Thymus (tissue), 11 donors: ENCODE measurements at regions not wholly inside any gene's neighbourhood (a gene's known extent, or its start where the extent isn't known, plus 50 kb on each side); places are given as distances from the start of the nearest gene placed in this dataset.

ENCODE experiments used
- DNase-seq, 9 donors: peaks; one replicate each; pipeline ENCODE4 v3.0.0-alpha.2; 2013; ENCODE audit warnings: low spot score in 9 of 9, low read depth in 6 of 9, missing footprints in 1 of 9
- H3K27ac ChIP-seq, 2 donors: one replicate each; pipeline ENCODE4 v1.5.1; 2013; ENCODE audit warnings: control low read depth in 1 of 2, low read depth in 1 of 2, low read length in 1 of 2, mild to moderate bottlenecking in 1 of 2, moderate library complexity in 1 of 2
- H3K27me3 ChIP-seq, 2 donors: one replicate each; pipeline ENCODE4 v1.5.1; 2013; ENCODE audit warnings: low read length in 1 of 2; ENCODE audit not compliant: control insufficient read depth in 2 of 2, insufficient read depth in 1 of 2
- H3K36me3 ChIP-seq, 2 donors: one replicate each; pipeline ENCODE4 v1.5.1; 2013; ENCODE audit warnings: low read length in 1 of 2, mild to moderate bottlenecking in 1 of 2, moderate library complexity in 1 of 2; ENCODE audit not compliant: control insufficient read depth in 2 of 2, insufficient read depth in 2 of 2
- H3K4me1 ChIP-seq, 2 donors: one replicate each; pipeline ENCODE4 v1.5.1; 2013; ENCODE audit warnings: low read length in 2 of 2; ENCODE audit not compliant: control insufficient read depth in 2 of 2, insufficient read depth in 2 of 2
- H3K4me3 ChIP-seq, 2 donors: one replicate each; pipeline ENCODE4 v1.5.1; 2013; ENCODE audit warnings: low read length in 2 of 2, control low read depth in 1 of 2, mild to moderate bottlenecking in 1 of 2
- H3K9me3 ChIP-seq, 2 donors: one replicate each; pipeline ENCODE4 v1.5.1; 2013; ENCODE audit warnings: low read length in 1 of 2, mild to moderate bottlenecking in 1 of 2; ENCODE audit not compliant: control insufficient read depth in 2 of 2, insufficient read depth in 1 of 2
- WGBS: extraction: QIAGEN DNeasy Blood & Tissue Kit; methylation state at CpG from one replicate; pipeline ENCODE4 v1.1.7; 2013; 5-methylcytosine and 5-hydroxymethylcytosine counted together
- donor health status: healthy.

DNA sequence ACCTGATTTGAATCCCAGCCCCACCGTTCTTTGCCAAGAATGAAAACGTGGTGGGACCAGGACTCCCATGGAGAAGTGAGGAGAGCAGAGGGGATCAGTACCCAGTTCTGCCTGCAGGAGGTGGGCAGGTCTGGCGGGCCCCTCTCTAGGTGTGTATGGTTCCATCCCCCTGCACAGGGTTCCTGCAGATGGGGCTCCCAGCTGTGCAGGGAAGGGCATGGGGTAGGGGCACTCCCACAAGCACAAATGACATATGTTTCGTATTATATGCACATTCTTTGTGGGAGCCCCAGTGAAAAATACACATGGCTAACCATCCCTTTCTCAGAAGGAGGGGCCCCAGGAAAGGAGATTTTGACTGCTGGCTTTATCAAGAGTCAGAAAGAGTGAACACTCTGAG, 144.6 kb downstream of the PLPP3 start:
- DNase-seq = no peak
- peaks cover 0 to 21% of the 10 kb centered on the region in 2 donors for H3K4me1 ChIP-seq
- no peak overlapping the region for H3K27ac ChIP-seq
- 92% methylated on average over 4 of the region's 4 CpGs for WGBS
- H3K4me3 ChIP-seq = no peak overlapping the region
- no peaks in the 10 kb centered on the region for H3K9me3 ChIP-seq
- no peaks in the 10 kb centered on the region for H3K27me3 ChIP-seq
- H3K36me3 ChIP-seq = no peaks in the 10 kb centered on the region

GRCh38 chr1:56434025-56434424, 145.3 kb downstream of the PLPP3 start:
- no peak for DNase-seq
- H3K4me3 ChIP-seq = no peak overlapping the region
- H3K36me3 ChIP-seq = no peaks in the 10 kb centered on the region
- no peaks in the 10 kb centered on the region for H3K9me3 ChIP-seq
- H3K27ac ChIP-seq = no peak overlapping the region
- H3K27me3 ChIP-seq = no peaks in the 10 kb centered on the region
- H3K4me1 ChIP-seq = peaks cover 0 to 19% of the 10 kb centered on the region in 2 donors
- WGBS = 93% methylated on average over 5 of the region's 5 CpGs

DNA sequence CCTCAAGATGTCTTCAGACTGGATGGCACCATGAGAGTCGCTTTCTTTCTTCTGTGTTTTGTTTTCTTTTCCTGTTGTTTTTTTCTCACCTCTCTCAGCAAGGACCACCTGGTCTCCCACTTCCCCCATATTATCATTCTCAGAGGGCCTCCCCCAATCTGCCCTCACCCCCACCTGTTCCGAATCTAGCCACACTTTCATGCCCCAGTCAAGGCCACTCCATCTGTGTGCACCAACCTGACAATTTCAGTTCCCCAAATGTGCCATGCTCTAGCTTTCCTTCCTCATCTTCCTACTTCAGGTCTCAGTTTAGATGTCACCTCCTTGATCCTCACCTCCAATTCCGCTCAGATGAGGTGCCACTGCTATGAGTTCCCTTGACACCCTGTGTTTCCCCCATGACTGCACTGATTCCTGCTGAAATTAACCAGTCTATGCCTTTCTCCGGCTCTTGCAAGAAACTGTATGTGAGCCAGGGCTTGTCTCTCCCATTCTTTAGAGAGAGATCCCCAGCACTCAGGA, 146.2 kb downstream of the PLPP3 start:
- peaks cover 0 to 19% of the 10 kb centered on the region in 2 donors for H3K4me1 ChIP-seq
- no peak for DNase-seq
- H3K27me3 ChIP-seq = no peaks in the 10 kb centered on the region
- WGBS = 96% methylated on average over 4 of the region's 4 CpGs
- peak overlapping the region in 1 of 2 donors; percentile 58 for H3K27ac ChIP-seq
- no peak overlapping the region for H3K4me3 ChIP-seq
- H3K36me3 ChIP-seq = no peaks in the 10 kb centered on the region
- no peaks in the 10 kb centered on the region for H3K9me3 ChIP-seq

DNA sequence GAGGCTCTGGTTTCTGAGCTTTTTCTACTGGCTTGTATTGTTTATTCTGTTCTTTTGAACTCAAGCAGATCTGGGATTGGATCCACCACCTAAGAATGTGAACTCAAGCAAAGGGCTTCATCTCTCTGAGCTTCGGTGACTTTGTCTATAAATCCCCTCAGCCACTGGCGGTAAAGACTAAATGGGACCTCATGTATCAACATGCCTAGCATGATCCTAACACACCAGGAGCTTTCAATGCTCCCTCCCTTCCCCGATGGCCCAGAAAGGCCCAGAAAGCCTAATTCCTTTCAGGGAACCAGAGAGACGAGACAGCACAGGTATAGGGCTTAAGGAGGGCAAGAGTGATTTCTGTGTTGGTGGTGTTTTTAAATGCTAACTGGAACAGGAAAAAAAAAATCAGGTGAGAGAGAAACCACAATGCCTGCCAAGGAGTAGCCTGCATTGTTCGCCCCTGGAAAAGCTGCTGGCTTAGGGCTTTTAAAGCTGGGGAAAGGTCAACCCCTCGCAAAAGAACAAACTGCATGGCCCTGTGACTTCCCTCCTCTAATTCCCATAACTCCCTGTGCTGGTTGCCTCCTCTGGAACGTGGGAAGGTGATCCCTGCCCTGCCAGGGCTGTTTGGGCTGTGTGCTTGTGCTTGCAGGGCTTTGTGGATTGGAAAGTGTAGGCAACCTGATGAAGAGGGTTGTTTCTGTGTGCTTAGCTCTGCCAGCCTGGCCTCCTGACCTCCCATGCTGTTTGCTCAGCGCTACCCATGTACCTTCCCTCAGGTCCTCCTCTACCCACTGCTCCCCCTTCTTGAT, 147.0 kb downstream of the PLPP3 start:
- WGBS = 87% methylated on average over 8 of the region's 8 CpGs
- Histone ChIP-seq H3K9me3 (no peaks in the 10 kb centered on the region), H3K27ac (peak overlapping the region; percentile 33 to 58), H3K4me3 (no peak overlapping the region), H3K4me1 (peaks cover 0 to 19% of the 10 kb centered on the region in 2 donors), H3K36me3 (no peaks in the 10 kb centered on the region), H3K27me3 (no peaks in the 10 kb centered on the region)
- peak in 1 of 9 donors; percentile 20 for DNase-seq

DNA sequence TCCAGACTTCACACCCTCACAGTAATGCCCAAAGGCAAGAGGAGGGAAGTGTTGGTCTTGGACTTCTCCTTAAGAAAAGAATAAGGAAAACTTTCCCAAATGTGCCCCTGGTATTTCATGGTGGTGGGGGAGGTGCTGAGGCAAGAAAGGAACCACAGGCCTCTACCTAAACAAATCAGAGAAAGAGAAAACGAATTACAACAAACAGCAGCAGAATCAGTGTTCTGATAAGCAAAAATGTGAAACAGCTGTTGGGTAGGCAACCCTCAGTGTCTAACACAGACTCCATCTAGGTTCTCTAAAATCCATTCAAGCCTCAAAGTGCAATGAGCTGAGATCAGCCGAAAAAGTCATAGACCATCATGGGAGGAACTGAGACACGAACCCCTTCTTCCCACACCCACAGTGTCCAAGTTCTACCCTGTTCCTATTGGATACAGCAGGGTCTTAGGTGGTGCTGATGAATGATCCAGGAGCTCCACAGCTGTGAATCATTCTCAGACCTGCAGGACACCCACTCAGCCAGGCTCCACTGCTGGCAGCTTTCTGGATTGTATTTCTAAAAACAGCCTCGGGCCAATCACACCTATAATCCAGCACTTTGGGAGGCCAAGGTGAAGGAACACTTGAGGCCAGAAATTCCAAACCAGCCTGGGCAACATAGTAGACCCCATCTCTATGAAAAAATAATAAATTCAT, 149.1 kb downstream of the PLPP3 start:
- Histone ChIP-seq H3K27ac (no peak overlapping the region), H3K36me3 (no peaks in the 10 kb centered on the region), H3K4me3 (no peak overlapping the region), H3K9me3 (no peaks in the 10 kb centered on the region), H3K27me3 (no peaks in the 10 kb centered on the region), H3K4me1 (peaks cover 0 to 19% of the 10 kb centered on the region in 2 donors)
- WGBS = 95% methylated on average over 4 of the region's 4 CpGs
- DNase-seq = no peak

GRCh38 chr1:56429288-56429687, 150.1 kb downstream of the PLPP3 start:
- Histone ChIP-seq H3K36me3 (no peaks in the 10 kb centered on the region), H3K27ac (no peak overlapping the region), H3K9me3 (no peaks in the 10 kb centered on the region), H3K4me3 (no peak overlapping the region), H3K27me3 (no peaks in the 10 kb centered on the region), H3K4me1 (peaks cover 0 to 12% of the 10 kb centered on the region in 2 donors)
- DNase-seq = no peak
- 90% methylated on average over 2 of the region's 2 CpGs for WGBS

DNA sequence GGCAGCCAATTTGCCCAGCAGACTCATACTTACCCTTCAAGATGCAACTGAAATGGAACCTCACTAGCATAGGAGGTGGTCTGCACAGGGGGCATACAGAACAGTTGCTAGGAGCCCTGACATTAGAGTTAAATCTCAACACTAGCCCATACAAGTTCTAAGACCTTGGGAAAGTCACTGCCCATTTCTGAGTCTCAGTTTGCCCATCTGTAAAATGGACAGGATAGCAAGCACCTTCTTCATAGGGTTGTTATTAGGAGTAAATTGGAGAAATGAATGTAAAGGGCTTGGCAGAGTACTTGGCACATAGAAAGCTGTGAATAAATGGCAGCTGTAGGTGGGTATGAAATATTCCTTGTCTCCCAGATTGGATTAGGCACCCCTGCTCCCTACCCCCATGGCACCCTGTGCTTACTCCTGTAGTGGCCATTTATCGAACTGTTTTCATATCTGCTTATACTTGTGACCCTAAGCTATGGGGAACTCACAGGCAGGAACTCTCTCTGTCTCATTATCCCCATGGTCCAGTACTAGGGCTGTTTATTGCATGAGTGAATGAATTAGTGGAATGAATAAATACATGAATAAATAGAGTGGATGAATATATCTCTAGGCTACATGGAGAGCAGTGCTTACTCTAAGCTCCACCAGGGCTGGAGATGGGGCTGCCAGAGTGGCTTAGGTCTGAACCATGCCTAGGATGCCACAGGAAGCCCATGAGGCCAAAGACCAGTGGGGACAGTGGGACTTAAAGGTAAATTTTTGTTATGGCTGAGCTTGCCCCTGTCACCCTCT, 152.6 kb downstream of the PLPP3 start:
- Histone ChIP-seq H3K27ac (no peak overlapping the region), H3K9me3 (no peaks in the 10 kb centered on the region), H3K27me3 (no peaks in the 10 kb centered on the region), H3K4me3 (no peak overlapping the region), H3K4me1 (no peaks in the 10 kb centered on the region), H3K36me3 (no peaks in the 10 kb centered on the region)
- 98% methylated on average over 1 of the region's 1 CpG for WGBS
- DNase-seq = no peak

GRCh38 chr1:56425494-56426037, 153.8 kb downstream of the PLPP3 start:
- H3K27ac ChIP-seq = no peak overlapping the region
- no peaks in the 10 kb centered on the region for H3K36me3 ChIP-seq
- no peaks in the 10 kb centered on the region for H3K9me3 ChIP-seq
- DNase-seq = no peak
- no peaks in the 10 kb centered on the region for H3K4me1 ChIP-seq
- no peaks in the 10 kb centered on the region for H3K27me3 ChIP-seq
- H3K4me3 ChIP-seq = no peak overlapping the region
- WGBS = 92% methylated on average over 3 of the region's 3 CpGs
